NCI-H2196 (cell line): ENCODE measurements at regions not wholly inside any gene's neighbourhood (a gene's known extent, or its start where the extent isn't known, plus 50 kb on each side); places are given as distances from the start of the nearest gene placed in this dataset.
A peak's percentile ranks its signal among the peaks of the same experiment; 100 is the strongest.
"Not testable (repeated sequence)": the region's sequence is repeated elsewhere in the genome, so short reads cannot be mapped to it uniquely, and the experiment has no call there.

Source experiments
- DNase-seq: peaks from one replicate; lab custom pipeline; 2025; ENCODE audit not compliant: unreplicated experiment; lab: John Stamatoyannopoulos, UW

DNA sequence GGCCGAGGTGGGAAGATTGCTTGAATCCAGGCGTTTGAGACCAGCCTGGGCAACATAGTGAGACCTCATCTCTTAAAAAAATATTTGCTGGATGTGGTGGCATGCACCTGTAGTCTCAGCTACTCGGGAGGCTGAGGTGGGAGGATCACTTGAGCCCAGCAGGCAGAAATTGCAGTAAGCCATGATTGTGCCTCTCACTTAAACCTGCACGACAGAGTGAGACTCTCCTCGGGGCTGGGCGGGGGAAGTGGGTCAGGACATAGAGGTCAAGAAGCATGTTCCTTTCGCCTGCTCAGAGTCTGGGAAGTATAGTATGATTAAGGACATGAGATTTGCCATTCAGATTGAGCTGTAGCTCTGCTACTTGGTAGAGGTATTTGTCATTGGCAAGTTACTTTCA is 52.3 kb downstream of the SEPTIN7 start:
- not testable (repeated sequence) for DNase-seq

DNA sequence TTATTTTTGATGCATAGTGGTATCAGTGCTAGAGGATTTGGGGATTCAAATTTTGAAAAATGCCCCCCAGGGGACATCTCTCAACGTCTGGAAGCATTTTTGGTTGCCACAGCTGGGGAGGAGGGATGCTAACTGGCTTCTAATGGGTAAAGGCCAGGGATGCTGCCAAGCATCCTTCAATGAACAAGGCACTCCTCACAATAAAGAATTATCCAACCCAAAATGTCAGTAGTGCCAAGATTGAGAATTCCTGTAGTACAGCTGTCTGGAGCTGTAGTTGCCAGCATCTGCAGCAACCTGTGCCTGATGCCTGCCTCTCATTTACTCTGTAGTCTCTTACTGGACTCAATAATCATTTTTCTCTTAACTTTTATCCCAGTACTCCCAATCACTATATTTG is 53.5 kb downstream of the SEPTIN7 start:
- no peak for DNase-seq

DNA sequence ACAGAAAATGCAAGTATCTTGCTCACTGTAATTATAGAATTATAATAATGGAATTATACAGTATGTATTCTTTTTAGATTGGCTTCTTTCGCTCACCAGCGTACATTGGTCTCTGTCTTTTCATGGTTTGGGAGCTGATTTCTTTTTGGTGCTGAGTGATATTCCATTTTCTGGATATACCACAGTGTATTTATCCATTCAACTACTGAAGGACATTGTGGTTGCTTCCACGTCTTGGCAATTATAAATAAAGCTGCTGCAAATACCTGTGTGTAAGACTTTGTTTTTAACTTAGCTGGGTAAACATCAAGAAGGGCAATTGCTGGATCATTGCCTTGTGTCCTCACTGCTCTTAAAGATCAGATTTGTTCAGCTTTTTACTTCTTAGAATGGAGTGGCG is 55.3 kb downstream of the SEPTIN7 start:
- no peak for DNase-seq

DNA sequence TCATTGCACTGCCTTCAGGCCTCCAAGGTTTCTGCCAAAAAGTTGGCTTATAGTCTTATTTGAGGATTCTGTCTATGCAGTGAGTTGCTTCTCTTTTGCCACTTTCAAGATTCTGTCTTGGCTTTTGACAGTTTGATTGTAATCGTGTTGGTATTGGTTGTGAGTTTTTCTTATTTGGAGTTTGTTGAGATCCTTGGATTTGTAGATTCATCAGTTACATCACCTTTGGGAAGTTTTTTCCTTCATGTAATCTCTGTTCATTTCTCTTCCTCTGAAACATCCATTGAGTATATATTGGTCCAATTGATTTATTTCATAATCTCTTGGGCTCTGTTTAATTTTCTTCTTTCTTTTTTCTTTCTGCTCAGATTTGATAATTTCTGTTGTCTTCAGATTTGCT is 59.8 kb downstream of the SEPTIN7 start:
- no peak for DNase-seq

DNA sequence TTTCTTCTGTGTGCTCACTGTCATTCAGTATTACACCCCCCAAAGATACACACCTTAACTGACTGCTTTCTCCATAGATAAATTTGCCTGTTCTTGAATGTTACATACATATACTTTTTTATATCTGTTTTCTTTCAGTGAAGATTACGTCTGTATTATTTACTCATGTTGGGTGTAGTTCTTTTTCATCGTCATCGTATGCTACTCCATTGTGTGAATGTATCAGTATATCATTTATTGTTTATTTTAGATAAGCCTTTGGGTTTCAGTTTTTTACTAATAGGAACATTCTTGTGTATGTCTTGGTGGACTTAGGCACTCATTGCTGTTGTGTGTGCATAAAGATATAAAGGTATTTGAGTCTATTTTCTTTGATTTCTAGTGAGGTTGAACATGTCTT is 64.4 kb downstream of the SEPTIN7 start:
- DNase-seq: no peak

DNA sequence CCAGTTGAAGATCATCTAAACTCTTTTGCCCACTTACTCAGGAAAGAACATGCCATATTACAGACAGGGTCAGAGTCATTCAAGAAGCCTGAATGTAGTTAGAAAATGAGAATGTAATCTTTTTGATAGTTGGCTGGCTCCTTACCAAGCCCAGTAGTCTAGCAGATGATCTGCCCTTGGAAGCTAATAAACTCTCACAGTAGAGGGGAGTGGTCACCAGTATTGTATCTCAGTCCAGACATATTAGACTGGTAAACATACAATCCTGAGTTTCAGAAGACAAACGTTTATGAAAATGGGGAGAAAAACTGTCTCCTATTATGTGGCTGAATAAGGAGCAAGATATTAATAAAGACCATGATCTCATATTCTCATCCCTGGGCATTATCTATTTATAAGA is 65.3 kb downstream of the SEPTIN7 start:
- DNase-seq: no peak

DNA sequence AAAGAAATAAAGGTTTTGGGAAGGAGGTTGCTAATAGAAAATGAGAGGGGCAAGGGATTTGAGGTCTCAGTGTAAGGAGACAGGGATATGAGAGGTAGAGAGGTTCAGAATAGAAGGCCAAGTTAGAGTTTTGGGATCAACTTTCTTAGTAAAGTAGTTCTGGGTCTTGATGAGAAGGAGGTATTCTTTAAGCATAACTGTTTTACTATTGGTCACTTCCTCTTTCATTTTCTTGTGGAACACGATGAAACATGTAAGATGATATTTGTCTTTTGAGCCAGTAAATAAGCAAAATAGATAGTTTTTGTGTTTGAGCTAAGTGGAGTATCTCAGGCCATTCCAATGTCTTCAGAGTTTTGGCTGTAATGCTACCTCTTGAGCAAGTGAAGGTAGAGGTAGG is 68.3 kb downstream of the SEPTIN7 start:
- not testable (repeated sequence) for DNase-seq

DNA sequence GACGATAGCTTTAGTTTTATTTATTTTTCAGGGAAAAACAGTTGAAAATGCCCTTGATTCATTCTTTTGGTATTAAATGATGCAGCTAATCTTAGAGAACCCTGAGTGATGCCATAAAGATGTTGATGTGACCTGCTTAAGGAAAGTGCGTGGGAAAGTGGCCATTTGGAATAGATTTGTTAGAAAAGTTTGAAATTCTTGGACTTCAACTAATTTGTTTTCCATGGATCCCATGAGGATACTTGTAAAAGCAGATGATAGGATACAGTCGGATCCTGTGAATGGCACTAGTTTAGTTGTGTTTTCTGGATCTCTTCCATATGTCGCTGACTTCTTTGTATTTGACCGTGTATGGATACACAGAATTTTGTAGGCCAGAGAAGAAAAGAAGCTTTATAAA is 69.0 kb downstream of the SEPTIN7 start:
- DNase-seq: no peak

DNA sequence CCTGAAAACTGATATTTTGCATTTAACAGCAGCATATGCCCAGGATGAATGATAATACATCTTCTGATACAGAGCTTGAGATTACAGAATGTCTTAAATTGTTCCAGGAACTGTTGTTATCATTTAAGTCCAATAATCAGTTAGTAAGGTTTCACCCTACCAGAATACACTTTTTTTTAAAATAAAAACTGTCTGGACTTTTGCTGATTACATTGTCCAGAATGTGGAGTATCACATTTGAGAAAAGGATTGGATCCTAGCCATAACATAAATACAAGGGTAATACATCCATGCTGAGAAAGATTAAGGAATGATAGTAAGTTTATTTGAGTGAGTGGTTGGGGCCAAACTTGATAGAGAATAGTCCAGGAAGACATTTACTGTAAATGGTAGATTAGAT is 71.0 kb downstream of the SEPTIN7 start:
- DNase-seq: no peak

DNA sequence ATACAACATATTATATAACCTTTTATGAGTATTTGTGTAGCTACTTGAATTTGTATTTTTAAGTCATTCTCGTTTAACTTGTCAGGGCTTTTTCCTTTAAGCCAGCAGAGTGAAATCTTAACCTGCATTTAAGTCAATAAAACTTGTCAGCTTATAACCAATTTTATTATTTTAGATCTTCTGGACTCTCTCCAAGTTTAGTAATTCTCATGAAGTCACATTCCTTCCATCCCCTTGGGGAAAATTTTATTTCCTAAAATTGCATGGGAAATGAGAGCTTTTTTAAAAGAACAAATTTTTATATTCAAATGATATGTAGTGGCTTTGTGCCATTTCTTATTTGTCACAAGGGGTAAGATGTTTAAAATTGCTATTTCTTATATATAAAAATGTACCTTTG is 74.0 kb downstream of the SEPTIN7 start:
- DNase-seq: no peak

DNA sequence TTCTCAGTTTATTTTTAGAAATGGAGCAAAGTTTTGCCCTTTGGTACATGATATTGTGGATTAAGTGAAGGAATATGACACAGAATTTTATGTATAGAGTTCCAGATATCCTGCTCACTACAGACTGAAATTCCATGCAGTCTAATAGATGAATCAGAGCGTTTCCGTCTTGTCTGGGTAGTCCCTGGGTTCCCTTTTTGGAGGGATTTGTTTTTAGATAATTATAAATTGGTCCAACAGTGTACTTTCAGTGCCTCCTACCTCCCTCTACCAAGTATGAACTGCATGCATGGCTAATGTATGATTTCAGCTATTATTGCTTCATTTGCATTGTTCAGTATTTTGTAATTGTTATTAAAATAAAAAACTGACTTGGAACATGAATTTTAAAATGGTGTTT is 74.4 kb downstream of the SEPTIN7 start:
- no peak for DNase-seq

DNA sequence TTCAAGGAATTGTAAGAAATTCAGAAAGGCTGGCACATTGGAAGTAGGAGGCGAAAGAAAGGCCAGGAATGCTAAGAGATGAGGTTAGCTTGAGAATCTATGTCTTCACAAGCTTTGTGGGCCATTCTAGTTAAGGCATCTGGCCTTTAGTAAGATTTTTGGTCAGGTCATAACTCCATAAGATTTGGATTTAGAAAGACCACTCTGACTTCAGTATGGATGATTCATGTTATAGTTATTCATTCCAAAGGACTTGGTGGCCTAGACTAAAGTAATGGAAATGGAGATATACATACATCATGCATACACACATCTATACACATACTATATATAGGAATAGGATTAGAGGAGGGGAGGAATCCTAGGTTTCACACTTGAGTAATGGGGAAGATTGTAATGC is 77.5 kb downstream of the SEPTIN7 start:
- no peak for DNase-seq

DNA sequence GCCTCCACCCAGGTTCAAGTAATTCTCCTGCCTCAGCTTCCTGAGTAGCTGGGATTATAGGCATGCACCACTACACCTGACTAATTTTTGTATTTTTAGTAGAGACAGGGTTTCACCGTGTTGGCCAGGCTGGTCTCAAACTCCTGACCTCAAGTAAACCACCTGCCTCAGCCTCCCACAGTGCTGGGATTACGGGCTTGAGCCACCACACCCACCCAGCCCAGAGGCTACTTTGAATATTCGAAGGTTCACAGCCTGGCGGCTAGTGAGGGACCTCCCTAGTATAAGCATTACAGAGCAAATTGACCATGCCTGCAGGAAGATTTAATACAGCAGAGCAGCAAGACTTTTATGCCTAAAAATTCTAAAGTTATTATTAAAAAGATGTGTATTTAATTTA is 86.6 kb downstream of the SEPTIN7 start:
- DNase-seq: not testable (repeated sequence)

DNA sequence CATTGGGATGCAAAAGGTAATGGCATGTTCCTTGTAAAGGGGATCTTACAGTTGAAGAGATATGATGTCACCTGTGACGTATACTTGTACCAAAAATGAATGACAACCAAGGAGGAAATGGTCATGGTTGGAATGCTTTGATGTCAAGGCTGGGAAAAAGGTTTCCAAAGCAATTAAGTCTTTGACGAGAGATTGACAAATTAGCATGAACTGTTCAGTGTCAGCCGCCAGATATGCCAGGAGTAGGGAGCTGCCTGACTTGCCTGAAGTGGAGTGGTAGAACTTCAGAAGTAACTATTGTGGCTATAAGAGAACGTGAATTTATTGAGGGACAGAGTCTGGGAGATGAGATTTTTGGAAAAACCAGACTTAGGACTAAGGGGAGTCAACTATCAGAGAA is 88.1 kb downstream of the SEPTIN7 start:
- no peak for DNase-seq

DNA sequence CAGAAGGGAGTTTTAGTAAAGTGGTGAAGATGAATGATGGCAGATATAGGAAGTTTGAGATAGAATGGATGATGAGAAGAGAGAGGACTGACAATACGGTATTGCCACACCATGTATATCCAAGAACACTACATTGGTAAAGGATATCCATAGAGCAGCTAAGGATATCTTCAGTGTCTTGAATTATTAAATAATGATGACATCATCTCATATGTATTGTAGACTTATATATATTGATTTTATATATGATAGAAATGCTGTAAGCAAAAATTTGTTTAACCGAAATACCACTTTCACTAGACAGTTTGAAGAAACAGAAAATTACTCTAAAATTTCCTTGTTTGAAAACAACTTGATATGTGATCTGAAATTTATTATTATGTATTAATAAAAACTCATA is 89.0 kb downstream of the SEPTIN7 start:
- DNase-seq: no peak

DNA sequence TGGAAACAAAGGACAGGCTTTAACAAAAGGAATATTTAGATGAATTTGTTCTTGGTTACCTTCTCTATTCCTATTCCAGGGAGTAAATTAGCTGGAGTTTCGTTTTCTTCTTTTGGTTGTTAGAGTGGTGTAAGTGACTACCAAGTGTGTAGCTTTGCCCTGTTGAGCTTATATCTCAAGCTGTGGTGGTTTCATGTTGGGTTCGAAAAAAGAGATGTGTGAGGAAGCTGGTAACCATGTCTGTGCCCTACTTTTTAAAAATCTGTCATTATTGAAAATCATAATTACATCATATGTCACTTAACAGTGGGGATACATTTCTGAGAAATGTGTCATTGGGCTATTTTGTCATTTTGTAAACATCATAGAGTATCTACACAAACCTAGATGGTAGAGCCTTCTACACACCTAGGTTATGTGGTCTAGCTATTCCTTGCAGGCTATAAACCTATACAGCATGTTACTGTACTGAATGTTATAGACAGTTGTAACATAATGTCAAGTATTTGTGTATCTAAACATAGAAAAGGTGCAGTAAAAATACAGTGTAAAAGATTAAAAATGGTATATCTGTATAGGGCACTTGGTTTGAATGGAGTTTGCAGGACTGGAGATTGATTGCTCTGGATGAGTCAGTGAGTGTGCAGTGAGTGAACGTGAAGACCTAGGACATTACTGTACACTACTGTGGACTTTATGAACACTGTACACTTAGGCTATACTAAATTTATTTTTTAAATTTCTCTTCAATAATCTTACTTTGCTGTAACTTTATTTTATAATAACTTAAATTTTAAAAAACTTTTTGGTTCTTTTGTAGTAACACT is 90.4 kb downstream of the SEPTIN7 start:
- DNase-seq: no peak

DNA sequence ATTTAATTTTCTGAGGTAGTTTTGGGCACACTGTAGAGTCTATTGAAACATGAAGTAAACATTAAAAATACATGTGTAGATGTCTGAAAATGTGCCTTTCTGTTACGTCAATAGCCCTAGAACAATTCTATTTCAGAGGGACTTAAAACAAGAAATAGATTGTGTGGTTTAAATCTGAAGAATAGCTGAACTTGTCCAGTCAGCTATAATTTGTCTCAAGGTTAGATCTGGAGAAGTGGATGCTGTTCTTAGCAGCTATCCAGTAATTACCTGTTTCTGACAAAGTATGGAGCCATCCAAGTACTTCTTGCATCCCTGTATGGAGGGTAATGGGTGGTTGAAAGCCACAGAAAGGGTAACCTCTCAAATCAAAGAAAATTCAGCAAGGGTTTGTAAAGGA is 92.8 kb downstream of the SEPTIN7 start:
- DNase-seq: no peak

DNA sequence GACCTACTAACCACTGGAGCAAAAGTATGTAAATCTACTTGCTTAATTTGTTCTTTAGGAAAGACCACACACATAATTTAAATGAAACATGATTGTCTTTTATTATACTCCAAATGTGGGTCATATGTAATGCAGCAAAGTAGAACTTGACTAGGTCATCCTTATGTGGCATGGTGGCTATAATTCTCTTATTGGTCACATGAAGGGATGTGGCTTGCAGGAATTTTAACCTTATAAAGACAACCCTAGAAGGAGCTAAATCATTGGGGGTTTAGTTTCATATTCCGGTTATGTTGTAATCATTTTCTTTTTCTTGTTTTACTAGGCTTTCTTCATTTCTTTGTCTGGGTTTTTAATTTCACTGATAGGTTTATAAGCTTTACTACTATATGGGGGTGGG is 93.9 kb downstream of the SEPTIN7 start:
- no peak for DNase-seq

DNA sequence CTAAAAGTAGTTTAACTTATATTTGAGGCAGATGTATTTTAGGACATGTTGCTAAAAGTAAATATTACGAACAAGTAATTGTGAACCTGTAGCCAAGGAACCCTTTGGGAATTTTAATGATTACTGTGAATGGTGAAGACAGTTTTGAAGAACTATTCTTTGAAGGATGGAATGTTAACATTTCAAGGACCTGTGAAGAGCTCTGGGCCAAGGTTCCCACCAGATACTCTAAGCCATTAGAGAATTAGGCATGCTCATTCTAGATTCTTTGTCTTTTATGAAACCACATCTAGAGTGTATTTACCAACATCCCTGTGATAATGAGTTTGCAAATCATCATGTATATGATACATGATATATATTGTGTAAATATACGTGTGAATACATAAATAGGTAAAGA is 99.8 kb downstream of the SEPTIN7 start:
- DNase-seq: no peak

DNA sequence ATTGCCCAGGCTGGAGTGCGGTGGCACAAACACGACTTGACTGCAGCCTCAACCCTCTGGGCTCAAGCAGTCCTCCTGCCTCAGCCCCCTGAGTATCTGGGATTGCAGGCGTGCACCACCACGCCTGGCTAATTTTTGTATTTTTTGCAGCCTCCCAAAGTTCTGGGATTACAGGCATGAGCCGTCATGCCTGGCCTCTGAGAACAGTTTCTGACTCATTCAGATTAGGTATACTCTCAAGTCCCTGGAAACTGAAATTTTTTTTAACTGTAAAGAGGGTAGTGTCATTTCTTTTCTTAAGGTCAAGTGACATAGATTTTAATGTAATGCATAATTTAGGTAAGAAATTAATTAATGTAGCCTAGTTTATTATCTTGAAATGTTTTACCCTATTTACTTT is 104.7 kb downstream of the SEPTIN7 start:
- DNase-seq: no peak

DNA sequence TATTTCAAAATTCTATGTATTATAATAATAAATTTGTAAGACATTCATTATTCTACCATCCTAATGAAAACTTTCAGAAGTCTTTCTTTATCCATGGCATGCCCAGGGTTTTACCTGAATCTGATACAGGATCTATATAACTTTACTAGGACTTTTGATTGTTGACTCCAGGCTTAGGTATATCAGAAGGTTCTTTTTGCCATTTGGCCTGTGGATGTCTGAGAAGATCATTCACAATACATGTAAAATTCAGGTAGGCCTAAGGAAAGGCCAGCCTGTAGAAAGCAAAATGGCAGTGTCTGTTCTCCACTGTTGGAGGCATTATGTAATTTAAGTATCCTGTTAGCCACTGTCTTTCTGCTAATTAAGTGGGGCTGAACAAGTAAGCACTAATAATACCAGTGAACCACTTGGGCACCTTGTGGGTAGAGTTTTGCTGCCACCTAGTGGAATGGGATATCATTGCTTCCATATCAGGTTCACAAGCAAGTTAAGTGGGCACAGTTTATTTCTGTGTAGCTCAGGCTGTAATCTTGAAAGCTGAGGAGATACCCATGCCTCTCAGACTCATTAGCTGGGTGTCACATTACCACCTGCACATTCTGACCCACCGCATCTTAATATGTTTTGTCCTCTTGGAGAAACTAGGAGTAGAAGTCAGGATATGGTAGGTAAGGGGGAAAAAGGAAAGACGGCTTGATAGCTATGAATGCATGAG is 105.5 kb downstream of the SEPTIN7 start:
- DNase-seq: peak; percentile 77

DNA sequence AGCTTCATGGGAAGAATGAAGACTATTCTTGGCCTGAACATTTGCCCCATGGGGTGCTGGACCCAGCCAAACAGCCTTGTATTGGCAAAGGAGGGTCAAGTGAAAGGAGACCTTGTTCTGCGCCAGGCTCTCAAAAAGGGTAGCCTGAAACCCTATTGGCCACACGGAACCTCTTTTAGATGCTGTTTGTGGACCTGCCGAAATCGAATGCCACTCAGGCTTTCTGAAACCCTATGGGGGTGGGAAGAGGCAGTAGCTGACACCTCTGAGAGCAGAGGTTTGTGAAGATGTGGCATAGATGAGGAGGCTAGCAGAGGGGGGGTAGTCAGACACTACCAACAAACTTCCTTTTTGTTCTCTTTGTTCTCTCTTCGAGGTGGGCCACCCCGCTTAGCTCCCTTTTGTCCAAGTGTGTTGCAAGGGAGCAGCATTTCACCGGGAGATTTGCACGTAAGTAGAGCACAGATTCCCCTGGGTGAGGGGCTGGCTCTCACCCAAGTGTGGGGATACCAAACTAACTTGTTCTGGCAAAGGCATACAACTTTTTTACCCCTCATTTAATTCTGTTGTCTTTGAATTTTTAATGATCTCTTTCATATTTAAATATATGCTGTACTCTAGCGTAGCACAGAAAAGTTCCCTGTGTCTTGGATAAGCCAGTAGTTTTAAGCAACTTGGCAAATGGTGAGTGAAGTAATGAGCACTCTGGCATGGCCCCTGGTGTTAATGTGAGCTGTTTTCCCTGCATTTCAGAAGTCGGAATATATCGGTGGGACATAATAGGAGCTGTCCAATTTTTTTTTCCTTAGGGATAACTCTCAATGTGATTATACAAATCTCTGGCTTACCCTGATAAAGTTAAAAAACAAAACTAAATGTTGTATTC is 107.7 kb downstream of the SEPTIN7 start:
- no peak for DNase-seq
